ENCODE measurements at regions not wholly inside any gene's neighbourhood (a gene's known extent, or its start where the extent isn't known, plus 50 kb on each side); places are given as distances from the start of the nearest gene placed in this dataset.

DNA sequence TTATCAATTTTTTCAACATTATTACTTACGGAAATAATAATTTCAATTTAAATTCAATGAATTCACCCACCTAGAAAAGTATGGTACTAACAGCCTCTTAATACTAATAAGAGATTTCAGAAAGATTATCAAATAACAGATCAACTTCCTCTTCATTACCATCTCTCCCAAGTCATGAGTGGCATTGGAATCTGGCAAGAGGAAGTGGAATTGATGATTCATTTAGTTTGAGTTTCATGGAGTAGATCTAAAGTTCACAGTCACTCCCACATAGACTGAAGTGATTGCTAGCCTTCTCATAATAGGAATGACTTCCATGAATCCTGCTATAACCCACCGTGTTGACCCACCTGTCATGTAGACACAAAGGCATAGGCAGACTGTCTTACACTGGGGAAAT is 77.7 kb upstream of the WDR75 start:
- no peak for TF ChIP-seq EZH2 (IDR thresholded peaks at IDR 0.05; ENCODE audit: borderline replicate concordance, low read length)
- no peak for TF ChIP-seq CTCF (IDR thresholded peaks at IDR 0.05; ENCODE audit: low read length)
